Fibroblast of pulmonary artery (primary cell): ENCODE measurements at regions not wholly inside any gene's neighbourhood (a gene's known extent, or its start where the extent isn't known, plus 50 kb on each side); places are given as distances from the start of the nearest gene placed in this dataset.
"Not testable (repeated sequence)": the region's sequence is repeated elsewhere in the genome, so short reads cannot be mapped to it uniquely, and the experiment has no call there.

ENCODE experiments used
- DNase-seq: peaks from one replicate; pipeline ENCODE4 v3.0.0-alpha.2; 2010; ENCODE audit warnings: low read depth
- H3K4me3 ChIP-seq: replicated peaks from 2 replicates; pipeline ENCODE4 v1.5.1; 2011; ENCODE audit warnings: low read depth, mild to moderate bottlenecking, control low read depth, low read length, moderate library complexity
- TF ChIP-seq, protein P1 (sequence below): IDR thresholded peaks from 2 replicates; pipeline ENCODE4 v1.5.1; 2011; ENCODE audit warnings: mild to moderate bottlenecking, control low read depth, low read length, inconsistent platforms; ENCODE audit errors: missing control alignments

DNA sequence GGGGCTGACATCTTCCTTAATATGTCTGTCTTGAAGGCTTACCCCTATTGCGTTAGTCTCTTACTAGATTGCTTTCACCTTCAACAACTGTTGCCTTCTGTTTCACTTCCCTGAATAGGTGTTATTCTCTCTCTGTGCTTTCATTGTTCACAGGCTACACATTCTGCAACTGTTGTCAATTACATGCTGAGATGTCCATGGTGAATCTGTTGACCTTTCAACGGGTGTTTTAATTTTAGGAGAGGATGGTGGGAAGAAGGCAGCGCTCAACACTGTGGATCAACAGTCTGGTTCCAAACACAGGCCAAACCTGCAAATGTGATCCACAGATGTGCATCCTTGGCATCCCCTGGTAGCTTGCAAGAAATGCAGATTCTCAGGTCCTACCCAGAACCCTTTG, 101.9 kb downstream of the DACT1 start:
- TF ChIP-seq, protein P1, sequence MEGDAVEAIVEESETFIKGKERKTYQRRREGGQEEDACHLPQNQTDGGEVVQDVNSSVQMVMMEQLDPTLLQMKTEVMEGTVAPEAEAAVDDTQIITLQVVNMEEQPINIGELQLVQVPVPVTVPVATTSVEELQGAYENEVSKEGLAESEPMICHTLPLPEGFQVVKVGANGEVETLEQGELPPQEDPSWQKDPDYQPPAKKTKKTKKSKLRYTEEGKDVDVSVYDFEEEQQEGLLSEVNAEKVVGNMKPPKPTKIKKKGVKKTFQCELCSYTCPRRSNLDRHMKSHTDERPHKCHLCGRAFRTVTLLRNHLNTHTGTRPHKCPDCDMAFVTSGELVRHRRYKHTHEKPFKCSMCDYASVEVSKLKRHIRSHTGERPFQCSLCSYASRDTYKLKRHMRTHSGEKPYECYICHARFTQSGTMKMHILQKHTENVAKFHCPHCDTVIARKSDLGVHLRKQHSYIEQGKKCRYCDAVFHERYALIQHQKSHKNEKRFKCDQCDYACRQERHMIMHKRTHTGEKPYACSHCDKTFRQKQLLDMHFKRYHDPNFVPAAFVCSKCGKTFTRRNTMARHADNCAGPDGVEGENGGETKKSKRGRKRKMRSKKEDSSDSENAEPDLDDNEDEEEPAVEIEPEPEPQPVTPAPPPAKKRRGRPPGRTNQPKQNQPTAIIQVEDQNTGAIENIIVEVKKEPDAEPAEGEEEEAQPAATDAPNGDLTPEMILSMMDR, result no peak
- H3K4me3 ChIP-seq, result no peak overlapping the region
- no peak for DNase-seq

DNA sequence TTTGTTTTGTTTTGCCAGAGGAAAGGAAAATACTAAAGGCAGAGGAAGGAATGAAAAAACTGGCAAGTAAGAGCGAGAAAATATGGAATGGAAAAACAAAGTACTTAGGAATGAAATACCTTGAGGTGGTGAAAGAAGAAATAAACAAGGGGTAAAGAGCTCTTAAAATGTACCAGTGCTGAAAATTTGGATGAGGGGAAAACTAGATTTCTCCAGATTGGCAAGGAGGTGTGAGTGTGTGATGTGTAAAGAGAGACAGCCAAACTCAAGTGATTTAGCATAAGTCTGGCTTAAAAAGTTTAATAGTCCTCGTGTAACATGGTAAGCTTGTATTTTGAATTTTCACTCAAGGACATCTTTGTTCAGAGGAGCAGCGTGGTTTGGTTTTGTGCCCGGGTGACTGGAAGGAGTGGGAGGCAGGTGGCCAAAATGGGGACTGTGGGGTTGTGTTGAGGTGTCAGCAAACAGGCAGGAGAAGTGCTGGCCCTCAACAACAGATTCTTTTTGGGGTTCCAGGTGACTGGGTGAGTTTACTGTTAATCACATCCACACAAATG, 102.7 kb downstream of the DACT1 start:
- TF ChIP-seq, protein P1, result no peak
- no peak overlapping the region for H3K4me3 ChIP-seq
- no peak for DNase-seq

DNA sequence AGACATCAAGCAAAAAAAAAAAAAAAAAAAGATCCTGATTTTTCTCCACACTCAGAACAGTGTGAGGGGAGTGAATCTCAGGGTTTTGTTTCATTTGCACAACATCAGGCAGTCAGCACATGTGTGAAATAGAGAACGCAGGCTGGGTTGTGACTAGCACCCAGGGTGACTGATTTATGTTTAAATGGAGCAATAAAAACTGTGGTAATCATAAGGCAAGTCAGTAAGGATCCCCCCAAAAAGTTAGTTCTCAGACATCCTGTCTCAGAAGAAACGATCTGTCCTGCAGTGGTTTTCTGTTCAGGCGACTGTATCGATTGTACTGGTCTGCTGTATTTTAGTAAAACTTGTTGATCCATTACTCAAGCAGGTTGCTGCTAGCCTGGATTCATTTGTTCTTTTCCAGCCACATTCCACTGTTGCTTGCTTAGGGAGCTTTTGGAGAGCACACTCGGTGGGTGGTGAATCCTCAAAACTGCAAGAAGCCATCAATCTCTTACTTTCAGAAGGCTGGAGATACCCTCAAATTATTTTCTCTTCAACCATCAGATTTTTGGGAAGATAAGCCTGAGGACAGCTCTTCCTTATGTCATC, 107.1 kb downstream of the DACT1 start:
- TF ChIP-seq, protein P1, result no peak
- no peak overlapping the region for H3K4me3 ChIP-seq
- DNase-seq, result no peak

DNA sequence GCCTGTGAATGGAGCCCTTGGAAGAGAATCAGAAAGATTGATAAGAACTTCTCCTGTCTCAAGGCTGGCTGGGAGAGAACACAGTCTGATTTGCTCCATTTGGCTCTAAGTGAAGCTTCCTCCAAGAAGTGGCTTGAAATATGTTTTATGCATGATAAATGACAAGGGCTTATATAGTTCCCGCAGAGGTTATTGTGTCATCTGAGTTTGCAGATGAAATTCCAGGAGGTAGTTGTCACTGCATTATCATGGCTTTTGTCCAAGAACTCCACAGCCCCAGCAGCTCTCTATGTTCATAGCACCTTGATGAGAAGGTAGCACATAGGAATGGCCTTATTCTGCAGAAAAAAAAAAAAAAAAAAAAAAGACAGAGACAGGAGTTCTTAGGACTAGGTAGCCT, 108.5 kb downstream of the DACT1 start:
- TF ChIP-seq, protein P1, result no peak
- no peak overlapping the region for H3K4me3 ChIP-seq
- DNase-seq, result peak; percentile 72

DNA sequence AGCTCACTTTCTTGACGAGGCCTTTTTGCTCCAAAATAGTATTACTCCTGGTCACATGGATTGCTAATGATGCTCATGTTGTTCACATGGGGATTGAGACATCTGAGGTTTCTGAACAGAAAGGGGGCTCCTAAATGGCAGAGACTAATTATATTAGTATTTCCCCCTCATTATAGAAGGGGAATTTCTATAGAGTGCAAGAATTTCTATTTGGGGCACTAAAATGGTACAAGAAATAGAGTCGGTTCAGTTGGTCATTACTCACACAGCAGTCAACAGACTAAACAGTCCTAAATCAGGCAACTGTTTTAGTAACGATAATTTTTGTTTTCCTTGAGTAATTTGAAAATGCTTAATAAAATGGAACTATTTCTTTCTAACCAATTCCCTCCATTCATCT, 108.9 kb downstream of the DACT1 start:
- TF ChIP-seq, protein P1, result no peak
- DNase-seq, result no peak
- H3K4me3 ChIP-seq, result no peak overlapping the region

DNA sequence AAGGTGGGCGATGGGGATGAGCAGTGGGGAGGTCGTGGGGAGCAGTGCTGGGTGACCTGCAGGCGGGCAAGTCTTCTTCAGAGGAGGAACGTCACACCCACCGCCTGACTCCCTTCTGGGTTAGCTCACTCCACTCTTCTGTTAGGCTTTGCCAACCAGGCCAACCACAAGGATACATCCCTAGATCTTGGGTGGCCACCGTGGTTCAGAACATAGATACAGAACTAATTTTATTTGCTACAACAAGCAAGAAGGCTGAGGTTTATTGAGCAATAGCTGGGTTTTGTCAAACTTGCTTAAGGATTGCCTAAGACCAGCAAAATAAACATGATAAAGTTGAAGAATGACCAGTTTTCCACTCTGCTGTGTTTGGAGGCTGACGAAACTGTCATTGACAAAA, 109.4 kb downstream of the DACT1 start:
- TF ChIP-seq, protein P1, result no peak
- H3K4me3 ChIP-seq, result no peak overlapping the region
- DNase-seq, result peak; percentile 96

DNA sequence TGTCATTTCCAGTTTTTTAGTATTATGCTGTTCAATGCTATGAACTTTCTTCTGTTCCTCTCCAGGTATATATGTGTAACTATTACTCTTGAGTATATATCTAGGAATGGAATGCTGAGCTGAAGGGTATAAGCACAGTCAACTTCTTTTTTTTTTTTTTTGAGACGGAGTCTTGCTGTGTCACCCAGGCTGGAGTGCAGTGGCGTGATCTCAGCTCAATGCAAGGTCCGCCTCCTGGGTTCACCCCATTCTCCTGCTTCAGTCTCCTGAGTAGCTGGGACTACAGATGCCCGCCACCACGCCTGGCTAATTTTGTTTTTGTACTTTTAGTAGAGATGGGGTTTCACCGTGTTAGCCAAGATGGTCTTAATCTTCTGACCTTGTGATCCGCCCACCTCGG, 110.5 kb downstream of the DACT1 start:
- DNase-seq, H3K4me3 ChIP-seq: not testable (repeated sequence)
